ENCODE measurements at regions not wholly inside any gene's neighbourhood (a gene's known extent, or its start where the extent isn't known, plus 50 kb on each side); places are given as distances from the start of the nearest gene placed in this dataset.

DNA sequence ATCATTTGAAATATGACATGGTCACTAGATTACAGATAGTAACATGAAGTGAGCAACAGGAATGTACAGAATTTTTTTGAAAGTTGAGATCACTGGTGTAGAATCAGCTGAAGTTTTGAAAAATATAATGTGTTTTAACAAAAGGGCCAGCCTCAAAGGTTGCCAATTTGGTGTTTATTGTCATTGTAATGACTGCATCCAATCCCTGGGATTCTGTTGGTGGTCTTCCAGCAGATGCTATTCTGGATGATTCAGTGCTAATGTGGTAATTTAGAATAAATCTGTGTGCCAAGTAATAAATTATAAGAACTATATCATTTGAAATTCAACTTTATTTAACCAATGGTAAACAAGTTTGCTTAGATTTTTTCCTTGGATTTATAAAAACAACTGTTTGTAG lies 436.4 kb upstream of the PKN2 start:
- Histone ChIP-seq H3K9me3 (ENCODE audit: control insufficient read depth, insufficient read depth, low read length) (no peaks in the 10 kb centered on the region), H3K36me3 (ENCODE audit: control insufficient read depth, insufficient read depth, low read length) (no peaks in the 10 kb centered on the region), H3K27me3 (ENCODE audit: control insufficient read depth, insufficient read depth, low read length) (no peaks in the 10 kb centered on the region), H3K4me1 (ENCODE audit: control insufficient read depth, insufficient read depth, low read length) (peaks cover 2% of the 10 kb centered on the region), H3K9ac (ENCODE audit: low read depth, low read length) (no peak overlapping the region), H3K4me3 (ENCODE audit: low read depth, low read length) (no peak overlapping the region)

DNA sequence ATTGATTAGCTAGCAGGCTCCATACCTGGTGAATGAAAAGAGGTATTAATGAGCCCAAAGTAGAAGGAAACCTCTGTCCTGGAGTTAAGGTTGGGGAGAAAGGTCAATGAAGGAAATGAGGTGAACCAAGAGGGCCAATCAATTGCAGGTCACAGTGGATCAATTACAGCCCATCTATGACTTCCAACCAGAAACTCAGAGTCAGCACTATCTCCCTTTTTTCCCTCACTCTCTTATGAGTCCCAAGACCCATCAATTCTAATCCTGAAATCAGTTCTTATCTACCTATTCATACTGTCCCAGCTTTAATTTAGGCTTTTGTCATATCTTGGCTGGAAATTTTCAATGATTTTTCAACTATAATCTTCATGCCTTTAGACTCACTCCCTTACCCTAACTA lies 433.2 kb upstream of the PKN2 start:
- no peak overlapping the region for H3K9ac ChIP-seq (ENCODE audit: low read depth, low read length)
- peaks cover 2% of the 10 kb centered on the region for H3K4me1 ChIP-seq (ENCODE audit: control insufficient read depth, insufficient read depth, low read length)
- no peaks in the 10 kb centered on the region for H3K36me3 ChIP-seq (ENCODE audit: control insufficient read depth, insufficient read depth, low read length)
- H3K4me3 ChIP-seq (ENCODE audit: low read depth, low read length), result no peak overlapping the region
- H3K9me3 ChIP-seq (ENCODE audit: control insufficient read depth, insufficient read depth, low read length), result no peaks in the 10 kb centered on the region
- H3K27me3 ChIP-seq (ENCODE audit: control insufficient read depth, insufficient read depth, low read length), result no peaks in the 10 kb centered on the region

DNA sequence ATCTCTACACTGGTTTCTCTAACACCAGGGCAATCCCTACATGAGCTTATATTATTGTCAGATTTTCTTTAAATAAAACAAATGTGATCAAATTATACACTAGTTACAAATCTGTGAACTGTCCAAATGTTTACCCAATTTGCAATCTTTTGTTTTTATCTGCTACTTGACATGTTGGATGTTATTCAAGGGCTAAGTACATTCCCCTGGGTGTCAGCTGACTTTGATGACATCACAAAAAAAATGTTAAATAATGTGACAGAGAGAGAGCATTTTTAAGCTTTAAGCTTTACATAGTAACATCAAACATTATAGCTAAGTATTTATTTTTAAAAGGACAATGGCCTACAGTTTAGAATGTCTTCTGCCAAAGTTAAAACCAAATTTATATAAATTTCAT lies 431.3 kb upstream of the PKN2 start:
- H3K36me3 ChIP-seq (ENCODE audit: control insufficient read depth, insufficient read depth, low read length), result no peaks in the 10 kb centered on the region
- H3K4me3 ChIP-seq (ENCODE audit: low read depth, low read length), result no peak overlapping the region
- no peaks in the 10 kb centered on the region for H3K9me3 ChIP-seq (ENCODE audit: control insufficient read depth, insufficient read depth, low read length)
- H3K27me3 ChIP-seq (ENCODE audit: control insufficient read depth, insufficient read depth, low read length), result no peaks in the 10 kb centered on the region
- peaks cover under 1% of the 10 kb centered on the region for H3K4me1 ChIP-seq (ENCODE audit: control insufficient read depth, insufficient read depth, low read length)
- H3K9ac ChIP-seq (ENCODE audit: low read depth, low read length), result no peak overlapping the region

DNA sequence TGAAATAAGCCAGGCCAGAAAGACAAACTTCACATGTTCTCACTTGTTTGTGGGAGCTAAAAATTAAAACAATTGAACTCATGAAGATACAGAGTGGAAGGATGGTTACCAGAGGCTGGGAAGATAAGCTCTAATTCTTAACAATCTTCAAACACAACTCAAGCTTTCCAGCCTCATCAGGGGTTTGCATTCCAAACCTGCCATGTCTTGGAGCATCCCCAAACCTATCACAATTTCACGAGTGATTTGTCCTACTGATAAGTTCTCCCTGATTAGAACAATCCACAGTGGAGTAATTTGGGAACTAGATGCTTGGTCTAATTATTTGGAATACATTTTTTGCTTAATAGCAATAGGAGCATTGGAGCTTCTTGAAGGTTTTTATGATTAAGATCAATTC lies 418.5 kb upstream of the PKN2 start:
- Histone ChIP-seq H3K9ac (ENCODE audit: low read depth, low read length) (no peak overlapping the region), H3K4me1 (ENCODE audit: control insufficient read depth, insufficient read depth, low read length) (no peaks in the 10 kb centered on the region), H3K4me3 (ENCODE audit: low read depth, low read length) (no peak overlapping the region), H3K27me3 (ENCODE audit: control insufficient read depth, insufficient read depth, low read length) (no peaks in the 10 kb centered on the region), H3K9me3 (ENCODE audit: control insufficient read depth, insufficient read depth, low read length) (no peaks in the 10 kb centered on the region), H3K36me3 (ENCODE audit: control insufficient read depth, insufficient read depth, low read length) (no peaks in the 10 kb centered on the region)

DNA sequence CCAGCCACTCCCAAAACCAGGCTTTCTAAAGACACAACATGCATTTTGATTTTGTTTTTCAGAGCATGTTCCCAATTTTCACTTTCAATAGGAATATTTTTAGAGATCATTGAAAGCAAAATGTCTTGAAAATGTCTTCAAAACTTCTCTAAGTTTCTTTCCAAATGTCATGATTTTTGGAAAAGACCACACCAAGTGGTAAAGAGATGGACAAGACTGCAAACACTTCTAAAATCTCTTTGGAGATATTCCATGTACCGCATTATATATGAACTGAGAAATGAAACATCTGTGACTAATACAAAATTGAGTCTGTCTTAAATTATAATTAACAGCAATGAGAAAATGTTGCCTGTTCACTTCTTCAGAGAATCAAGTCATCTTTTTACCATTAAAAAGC lies 418.0 kb upstream of the PKN2 start:
- Histone ChIP-seq H3K4me3 (ENCODE audit: low read depth, low read length) (no peak overlapping the region), H3K9ac (ENCODE audit: low read depth, low read length) (no peak overlapping the region), H3K27me3 (ENCODE audit: control insufficient read depth, insufficient read depth, low read length) (no peaks in the 10 kb centered on the region), H3K9me3 (ENCODE audit: control insufficient read depth, insufficient read depth, low read length) (no peaks in the 10 kb centered on the region), H3K36me3 (ENCODE audit: control insufficient read depth, insufficient read depth, low read length) (no peaks in the 10 kb centered on the region), H3K4me1 (ENCODE audit: control insufficient read depth, insufficient read depth, low read length) (no peaks in the 10 kb centered on the region)

DNA sequence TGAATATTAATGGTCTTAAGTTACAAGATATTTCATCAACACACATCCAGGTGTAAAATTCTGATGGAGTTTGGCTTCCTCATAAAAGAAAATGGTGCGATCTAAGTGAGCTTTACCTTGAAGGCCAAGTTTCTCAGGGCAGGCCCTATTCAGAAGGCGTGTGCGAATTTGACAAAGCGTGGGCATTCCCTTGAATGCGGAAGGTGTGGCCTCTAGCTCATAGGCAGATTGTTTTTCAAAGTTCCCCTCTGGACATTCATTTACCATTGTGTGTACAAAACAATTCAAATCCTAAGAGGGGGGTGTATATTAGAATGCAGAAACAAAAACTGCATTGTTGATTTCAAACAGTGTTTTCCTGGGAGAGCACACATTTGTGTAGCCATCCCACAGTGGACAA lies 411.9 kb upstream of the PKN2 start:
- Histone ChIP-seq H3K9ac (ENCODE audit: low read depth, low read length) (no peak overlapping the region), H3K4me3 (ENCODE audit: low read depth, low read length) (no peak overlapping the region), H3K4me1 (ENCODE audit: control insufficient read depth, insufficient read depth, low read length) (no peaks in the 10 kb centered on the region), H3K36me3 (ENCODE audit: control insufficient read depth, insufficient read depth, low read length) (no peaks in the 10 kb centered on the region), H3K9me3 (ENCODE audit: control insufficient read depth, insufficient read depth, low read length) (no peaks in the 10 kb centered on the region), H3K27me3 (ENCODE audit: control insufficient read depth, insufficient read depth, low read length) (no peaks in the 10 kb centered on the region)

DNA sequence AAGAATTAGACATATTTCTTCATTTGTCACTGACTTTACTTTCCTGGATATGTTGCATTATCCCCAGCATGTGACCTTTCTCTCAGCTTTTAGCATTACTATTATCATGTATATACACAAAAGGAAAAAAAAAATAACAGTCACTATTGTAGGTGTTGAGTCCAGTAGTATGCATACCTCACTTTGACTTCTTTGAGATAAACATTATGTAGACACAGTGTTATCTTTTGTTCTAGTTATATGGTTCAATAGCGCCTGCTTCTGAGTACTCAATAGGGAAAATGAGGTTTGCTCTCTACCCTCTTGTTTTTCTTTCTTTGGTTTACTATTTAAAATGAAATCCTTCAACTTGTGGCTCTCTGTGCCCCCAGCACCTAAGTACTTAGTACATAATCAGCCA lies 409.6 kb upstream of the PKN2 start:
- Histone ChIP-seq H3K9ac (ENCODE audit: low read depth, low read length) (no peak overlapping the region), H3K4me3 (ENCODE audit: low read depth, low read length) (no peak overlapping the region), H3K4me1 (ENCODE audit: control insufficient read depth, insufficient read depth, low read length) (no peaks in the 10 kb centered on the region), H3K9me3 (ENCODE audit: control insufficient read depth, insufficient read depth, low read length) (no peaks in the 10 kb centered on the region), H3K36me3 (ENCODE audit: control insufficient read depth, insufficient read depth, low read length) (no peaks in the 10 kb centered on the region), H3K27me3 (ENCODE audit: control insufficient read depth, insufficient read depth, low read length) (no peaks in the 10 kb centered on the region)

DNA sequence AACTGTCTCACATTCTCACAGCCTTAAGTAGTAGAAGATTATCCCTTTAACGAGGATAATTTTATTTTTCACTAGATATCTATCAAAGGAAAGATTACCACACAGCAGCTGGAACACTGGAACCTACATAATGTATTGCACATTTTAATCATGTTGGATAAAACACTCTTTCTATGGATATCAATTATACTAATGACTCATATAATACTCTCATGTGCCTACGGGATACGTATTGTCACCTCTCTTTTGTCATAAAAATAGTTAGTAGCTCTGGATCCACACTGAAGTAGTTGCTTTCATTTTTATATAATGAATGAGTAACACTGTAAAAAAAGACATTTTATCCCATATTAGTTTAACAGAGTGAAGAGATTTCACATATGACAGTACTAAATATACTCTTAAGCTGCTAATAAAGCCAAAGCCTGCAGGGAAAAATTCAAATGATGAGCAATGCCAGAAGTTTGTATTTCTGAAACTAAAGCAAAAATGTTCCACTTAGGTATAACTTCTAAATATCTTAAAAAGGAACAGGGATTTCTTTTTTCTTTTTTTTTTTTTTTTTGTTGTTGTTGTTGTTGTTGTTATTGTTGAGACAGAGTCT lies 408.7 kb upstream of the PKN2 start:
- no peaks in the 10 kb centered on the region for H3K27me3 ChIP-seq (ENCODE audit: control insufficient read depth, insufficient read depth, low read length)
- H3K9ac ChIP-seq (ENCODE audit: low read depth, low read length), result no peak overlapping the region
- H3K4me3 ChIP-seq (ENCODE audit: low read depth, low read length), result no peak overlapping the region
- H3K9me3 ChIP-seq (ENCODE audit: control insufficient read depth, insufficient read depth, low read length), result no peaks in the 10 kb centered on the region
- no peaks in the 10 kb centered on the region for H3K4me1 ChIP-seq (ENCODE audit: control insufficient read depth, insufficient read depth, low read length)
- no peaks in the 10 kb centered on the region for H3K36me3 ChIP-seq (ENCODE audit: control insufficient read depth, insufficient read depth, low read length)

DNA sequence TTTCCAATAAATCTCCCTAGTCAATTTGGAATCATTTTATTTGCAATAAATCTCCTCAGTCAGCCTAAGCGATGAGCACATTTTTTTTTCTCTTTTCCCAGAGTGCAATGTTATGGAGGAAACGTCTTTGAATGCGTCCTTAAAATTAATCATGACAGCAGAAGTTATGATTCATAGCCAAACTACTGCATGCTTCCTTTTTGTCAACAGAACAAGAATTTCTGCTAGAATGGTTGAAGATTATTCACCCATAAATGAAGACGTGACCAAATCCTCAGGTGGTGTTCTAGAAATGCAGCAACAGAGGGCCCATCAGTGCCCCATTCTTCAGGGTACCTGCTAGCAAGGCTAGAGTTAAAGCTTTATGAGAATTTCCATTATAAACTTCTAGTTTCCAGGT lies 407.9 kb upstream of the PKN2 start:
- no peaks in the 10 kb centered on the region for H3K9me3 ChIP-seq (ENCODE audit: control insufficient read depth, insufficient read depth, low read length)
- no peak overlapping the region for H3K9ac ChIP-seq (ENCODE audit: low read depth, low read length)
- no peaks in the 10 kb centered on the region for H3K4me1 ChIP-seq (ENCODE audit: control insufficient read depth, insufficient read depth, low read length)
- H3K27me3 ChIP-seq (ENCODE audit: control insufficient read depth, insufficient read depth, low read length), result no peaks in the 10 kb centered on the region
- no peak overlapping the region for H3K4me3 ChIP-seq (ENCODE audit: low read depth, low read length)
- no peaks in the 10 kb centered on the region for H3K36me3 ChIP-seq (ENCODE audit: control insufficient read depth, insufficient read depth, low read length)

DNA sequence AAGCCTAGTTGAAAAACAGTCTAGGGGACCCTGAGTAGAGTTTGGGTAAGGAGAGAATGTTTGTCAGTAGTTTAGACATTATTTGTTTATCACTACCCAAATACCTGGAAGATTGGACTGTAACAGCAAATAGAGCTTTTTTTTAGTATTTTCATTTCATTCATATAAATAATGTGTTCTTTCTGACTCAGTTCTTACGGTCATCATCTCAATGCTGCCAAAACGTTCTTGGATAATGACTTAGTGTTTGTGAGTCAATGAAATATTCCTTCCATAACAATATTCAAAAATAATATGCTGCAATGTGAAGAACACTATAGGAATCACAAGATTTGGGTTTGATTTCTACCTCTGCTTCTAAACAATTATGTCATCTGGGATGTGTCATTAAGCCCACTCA lies 400.0 kb upstream of the PKN2 start:
- H3K27me3 ChIP-seq (ENCODE audit: control insufficient read depth, insufficient read depth, low read length), result no peaks in the 10 kb centered on the region
- no peaks in the 10 kb centered on the region for H3K36me3 ChIP-seq (ENCODE audit: control insufficient read depth, insufficient read depth, low read length)
- no peaks in the 10 kb centered on the region for H3K9me3 ChIP-seq (ENCODE audit: control insufficient read depth, insufficient read depth, low read length)
- H3K4me3 ChIP-seq (ENCODE audit: low read depth, low read length), result no peak overlapping the region
- H3K4me1 ChIP-seq (ENCODE audit: control insufficient read depth, insufficient read depth, low read length), result no peaks in the 10 kb centered on the region
- no peak overlapping the region for H3K9ac ChIP-seq (ENCODE audit: low read depth, low read length)

DNA sequence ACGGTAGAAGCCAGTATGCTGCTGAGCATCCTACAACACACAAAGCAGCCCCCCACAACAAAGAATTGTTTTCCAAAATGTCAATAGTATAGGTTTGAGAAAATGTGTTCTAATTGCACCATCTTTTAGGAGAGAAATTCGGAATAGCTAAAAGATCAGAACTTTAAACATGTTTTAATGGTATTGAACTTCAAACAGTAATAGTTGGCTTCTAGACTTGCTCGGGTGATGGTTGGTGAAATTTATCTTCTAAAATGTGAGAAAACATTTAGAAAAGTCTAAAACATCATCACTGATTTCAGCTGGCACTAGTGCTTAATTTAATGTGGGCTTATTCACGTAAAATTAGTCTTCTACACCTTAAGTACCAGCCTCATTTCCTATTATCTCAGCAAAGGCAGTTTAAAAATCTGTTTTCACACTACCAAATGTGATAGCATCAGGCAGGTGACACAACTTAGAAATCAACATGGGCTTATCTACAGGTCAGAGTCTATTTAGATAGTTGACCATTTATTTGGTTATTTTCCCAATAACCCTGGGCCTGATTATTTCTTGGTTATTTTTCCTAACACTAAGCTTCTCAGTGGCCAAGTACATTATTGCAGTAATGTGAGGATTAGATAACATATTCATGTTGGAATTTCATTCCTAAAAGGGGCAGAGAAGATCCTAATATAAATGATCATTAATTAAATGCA lies 399.3 kb upstream of the PKN2 start:
- Histone ChIP-seq H3K9ac (ENCODE audit: low read depth, low read length) (no peak overlapping the region), H3K36me3 (ENCODE audit: control insufficient read depth, insufficient read depth, low read length) (no peaks in the 10 kb centered on the region), H3K9me3 (ENCODE audit: control insufficient read depth, insufficient read depth, low read length) (no peaks in the 10 kb centered on the region), H3K4me1 (ENCODE audit: control insufficient read depth, insufficient read depth, low read length) (no peaks in the 10 kb centered on the region), H3K27me3 (ENCODE audit: control insufficient read depth, insufficient read depth, low read length) (no peaks in the 10 kb centered on the region), H3K4me3 (ENCODE audit: low read depth, low read length) (no peak overlapping the region)

DNA sequence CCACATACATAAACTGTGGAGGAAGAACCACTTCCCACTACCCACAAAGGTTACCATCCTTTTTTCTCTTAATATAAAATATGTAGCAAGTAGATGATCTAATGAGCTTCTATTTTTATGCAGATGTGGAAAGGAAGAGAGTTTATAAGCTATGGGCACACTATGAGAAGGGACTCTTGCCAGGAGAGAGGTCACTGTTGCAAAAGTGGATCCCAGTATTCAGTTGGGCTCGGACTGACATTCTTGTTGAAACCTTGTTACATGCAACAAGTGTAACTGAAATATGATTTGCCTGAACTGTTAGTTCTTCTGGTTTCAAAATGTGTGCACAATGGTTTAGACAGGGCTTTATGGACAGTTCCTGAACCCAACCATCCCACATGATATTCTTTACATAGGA lies 397.4 kb upstream of the PKN2 start:
- Histone ChIP-seq H3K27me3 (ENCODE audit: control insufficient read depth, insufficient read depth, low read length) (no peaks in the 10 kb centered on the region), H3K9ac (ENCODE audit: low read depth, low read length) (no peak overlapping the region), H3K9me3 (ENCODE audit: control insufficient read depth, insufficient read depth, low read length) (no peaks in the 10 kb centered on the region), H3K36me3 (ENCODE audit: control insufficient read depth, insufficient read depth, low read length) (no peaks in the 10 kb centered on the region), H3K4me1 (ENCODE audit: control insufficient read depth, insufficient read depth, low read length) (no peaks in the 10 kb centered on the region), H3K4me3 (ENCODE audit: low read depth, low read length) (no peak overlapping the region)
